SK-N-SH treated with all-trans-retinoic acid at 6 μM for 48 hours (cell line): ENCODE measurements at regions not wholly inside any gene's neighbourhood (a gene's known extent, or its start where the extent isn't known, plus 50 kb on each side); places are given as distances from the start of the nearest gene placed in this dataset.

ENCODE experiments used
- ATAC-seq: fragments of 200-7000 bp; cut with Tn5 transposase; 3 replicates; pipeline ENCODE4 v1.9.1; 2020; ENCODE audit warnings: mild to moderate bottlenecking, moderate library complexity
- ARNTL ChIP-seq: fragments of 450-650 bp; formaldehyde crosslinking; IDR thresholded peaks from 2 replicates; pipeline ENCODE4 v1.5.0; 2020; ENCODE audit warnings: low read depth, mild to moderate bottlenecking, moderate library complexity, borderline replicate concordance
- BACH2 ChIP-seq: fragments of 250-450 bp; sonication (Bioruptor Pico); IDR thresholded peaks from 2 replicates; pipeline ENCODE4 v1.9.0; 2021; ENCODE audit warnings: mild to moderate bottlenecking, borderline replicate concordance
- CREB5 ChIP-seq: fragments of 250-450 bp; sonication (Bioruptor Pico); IDR thresholded peaks from 2 replicates; pipeline ENCODE4 v1.5.1; 2020; ENCODE audit warnings: low read depth, mild to moderate bottlenecking, moderate library complexity
- CSRNP3 ChIP-seq: fragments of 250-450 bp; sonication (Bioruptor Pico); IDR thresholded peaks from 2 replicates; pipeline ENCODE4 v1.5.1; 2021; ENCODE audit warnings: mild to moderate bottlenecking, moderate library complexity
- ESRRG ChIP-seq: fragments of 250-450 bp; sonication (Bioruptor Pico); IDR thresholded peaks from 2 replicates; pipeline ENCODE4 v1.6.1; 2021; ENCODE audit warnings: mild to moderate bottlenecking
- ISL1 ChIP-seq: fragments of 250-450 bp; sonication (Bioruptor Pico); IDR thresholded peaks from 2 replicates; pipeline ENCODE4 v2.1.2; 2022; ENCODE audit warnings: mild to moderate bottlenecking, moderate library complexity
- OSR1 ChIP-seq: fragments of 250-450 bp; sonication (Bioruptor Pico); IDR thresholded peaks from 2 replicates; pipeline ENCODE4 v1.8.0; 2022; ENCODE audit warnings: moderate library complexity, mild to moderate bottlenecking, inconsistent platforms
- PATZ1 ChIP-seq: fragments of 250-450 bp; sonication (Bioruptor Pico); IDR thresholded peaks from 2 replicates; pipeline ENCODE4 v1.8.0; 2020; ENCODE audit warnings: mild to moderate bottlenecking, moderate library complexity, borderline replicate concordance
- POU6F1 ChIP-seq: fragments of 250-450 bp; sonication (Bioruptor Pico); IDR thresholded peaks from 2 replicates; pipeline ENCODE4 v1.8.0; 2021; ENCODE audit warnings: low read depth, mild to moderate bottlenecking, moderate library complexity, borderline replicate concordance
- PPARA ChIP-seq: fragments of 250-450 bp; sonication (Bioruptor Pico); IDR thresholded peaks from 2 replicates; pipeline ENCODE4 v1.5.0; 2020; ENCODE audit warnings: mild to moderate bottlenecking, borderline replicate concordance
- RARB ChIP-seq: fragments of 250-450 bp; sonication (Bioruptor Pico); IDR thresholded peaks from 2 replicates; pipeline ENCODE4 v1.8.0; 2021; ENCODE audit warnings: mild to moderate bottlenecking, moderate library complexity
- SNAI2 ChIP-seq: fragments of 250-450 bp; sonication (Bioruptor Pico); IDR thresholded peaks from 2 replicates; pipeline ENCODE4 v1.5.0; 2020; ENCODE audit warnings: mild to moderate bottlenecking, moderate library complexity
- TCF4 ChIP-seq: fragments of 250-450 bp; sonication (Bioruptor Pico); IDR thresholded peaks from 2 replicates; pipeline ENCODE4 v1.8.0; 2021; ENCODE audit warnings: mild to moderate bottlenecking, moderate library complexity, borderline replicate concordance
- ZC3H10 ChIP-seq: fragments of 250-450 bp; sonication (Bioruptor Pico); IDR thresholded peaks from 2 replicates; pipeline ENCODE4 v1.5.1; 2021; ENCODE audit warnings: mild to moderate bottlenecking, moderate library complexity
- ZFP3 ChIP-seq: fragments of 250-450 bp; sonication (Bioruptor Pico); IDR thresholded peaks from 2 replicates; pipeline ENCODE4 v1.5.0; 2020; ENCODE audit warnings: mild to moderate bottlenecking, moderate library complexity
- ZFP30 ChIP-seq: fragments of 450-650 bp; formaldehyde crosslinking; IDR thresholded peaks from 2 replicates; pipeline ENCODE4 v1.5.0; 2022; ENCODE audit warnings: mild to moderate bottlenecking, moderate library complexity
- ZNF565 ChIP-seq: fragments of 450-650 bp; formaldehyde crosslinking; conservative IDR thresholded peaks from 2 replicates; pipeline ENCODE4 v1.5.0; 2020; ENCODE audit warnings: low read depth, mild to moderate bottlenecking, moderate library complexity
- ZNF70 ChIP-seq: fragments of 450-650 bp; formaldehyde crosslinking; IDR thresholded peaks from 2 replicates; pipeline ENCODE4 v1.5.0; 2020; ENCODE audit warnings: mild to moderate bottlenecking, moderate library complexity
- TF ChIP-seq, protein P1 (sequence below): fragments of 250-450 bp; sonication (Bioruptor Pico); IDR thresholded peaks from 2 replicates; pipeline ENCODE4 v1.5.0; 2020; ENCODE audit warnings: mild to moderate bottlenecking, moderate library complexity

DNA sequence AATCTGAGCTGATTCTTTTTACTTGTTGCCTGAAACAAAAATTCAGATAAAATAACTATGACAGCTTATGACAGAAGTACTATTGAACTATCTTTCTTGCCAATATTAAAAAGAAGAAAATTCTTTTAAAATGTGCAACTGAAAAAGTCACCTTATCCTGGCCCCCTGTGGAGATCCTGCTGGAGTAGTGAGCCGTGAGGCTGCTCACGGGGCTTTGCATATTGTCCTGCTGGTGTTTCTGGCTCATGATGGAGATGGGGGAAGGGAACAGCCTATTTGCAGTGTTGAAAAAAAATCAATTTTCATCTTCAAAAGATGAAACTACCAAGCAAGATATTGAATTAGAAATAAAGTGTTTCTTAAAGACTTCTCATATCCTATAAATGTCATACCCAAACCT is 216.0 kb downstream of the SAMD5 start:
- no peak for ATAC-seq

GRCh38 chr6:147726342-147726741 is 217.9 kb downstream of the SAMD5 start:
- no peak for ATAC-seq

More for the DNA sequence above, 216.0 kb downstream of the SAMD5 start:
- TF ChIP-seq ZC3H10 (CRISPR knock-in tag) (no peak), OSR1 (no peak), POU6F1 (CRISPR knock-in tag) (no peak)

More at GRCh38 chr6:147726342-147726741, 217.9 kb downstream of the SAMD5 start:
- TF ChIP-seq ZNF70 = no peak
- no peak for TF ChIP-seq POU6F1 (CRISPR knock-in tag)
- TF ChIP-seq TCF4 (CRISPR knock-in tag) = no peak
- TF ChIP-seq, protein P1, sequence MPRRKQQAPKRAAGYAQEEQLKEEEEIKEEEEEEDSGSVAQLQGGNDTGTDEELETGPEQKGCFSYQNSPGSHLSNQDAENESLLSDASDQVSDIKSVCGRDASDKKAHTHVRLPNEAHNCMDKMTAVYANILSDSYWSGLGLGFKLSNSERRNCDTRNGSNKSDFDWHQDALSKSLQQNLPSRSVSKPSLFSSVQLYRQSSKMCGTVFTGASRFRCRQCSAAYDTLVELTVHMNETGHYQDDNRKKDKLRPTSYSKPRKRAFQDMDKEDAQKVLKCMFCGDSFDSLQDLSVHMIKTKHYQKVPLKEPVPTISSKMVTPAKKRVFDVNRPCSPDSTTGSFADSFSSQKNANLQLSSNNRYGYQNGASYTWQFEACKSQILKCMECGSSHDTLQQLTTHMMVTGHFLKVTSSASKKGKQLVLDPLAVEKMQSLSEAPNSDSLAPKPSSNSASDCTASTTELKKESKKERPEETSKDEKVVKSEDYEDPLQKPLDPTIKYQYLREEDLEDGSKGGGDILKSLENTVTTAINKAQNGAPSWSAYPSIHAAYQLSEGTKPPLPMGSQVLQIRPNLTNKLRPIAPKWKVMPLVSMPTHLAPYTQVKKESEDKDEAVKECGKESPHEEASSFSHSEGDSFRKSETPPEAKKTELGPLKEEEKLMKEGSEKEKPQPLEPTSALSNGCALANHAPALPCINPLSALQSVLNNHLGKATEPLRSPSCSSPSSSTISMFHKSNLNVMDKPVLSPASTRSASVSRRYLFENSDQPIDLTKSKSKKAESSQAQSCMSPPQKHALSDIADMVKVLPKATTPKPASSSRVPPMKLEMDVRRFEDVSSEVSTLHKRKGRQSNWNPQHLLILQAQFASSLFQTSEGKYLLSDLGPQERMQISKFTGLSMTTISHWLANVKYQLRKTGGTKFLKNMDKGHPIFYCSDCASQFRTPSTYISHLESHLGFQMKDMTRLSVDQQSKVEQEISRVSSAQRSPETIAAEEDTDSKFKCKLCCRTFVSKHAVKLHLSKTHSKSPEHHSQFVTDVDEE (CRISPR knock-in tag) = no peak
- TF ChIP-seq ZFP3 (CRISPR knock-in tag) = no peak
- TF ChIP-seq SNAI2 (CRISPR knock-in tag) = no peak
- no peak for TF ChIP-seq CREB5
- no peak for TF ChIP-seq PATZ1 (CRISPR knock-in tag)
- TF ChIP-seq ZNF565 = no peak
- TF ChIP-seq ZFP30 (CRISPR knock-in tag) = no peak
- TF ChIP-seq RARB (CRISPR knock-in tag) = no peak
- TF ChIP-seq ESRRG (CRISPR knock-in tag) = no peak
- TF ChIP-seq ARNTL (CRISPR knock-in tag) = no peak
- no peak for TF ChIP-seq OSR1
- no peak for TF ChIP-seq ISL1 (CRISPR knock-in tag)
- no peak for TF ChIP-seq PPARA (CRISPR knock-in tag)
- TF ChIP-seq CSRNP3 = no peak
- TF ChIP-seq BACH2 (CRISPR knock-in tag) = no peak
- TF ChIP-seq, all 23 proteins: peak for 0
